Smooth muscle cell (in vitro differentiated cells): ENCODE measurements at regions not wholly inside any gene's neighbourhood (a gene's known extent, or its start where the extent isn't known, plus 50 kb on each side); places are given as distances from the start of the nearest gene placed in this dataset.

Experiments used
- DNase-seq: peaks from one replicate; lab custom pipeline; 2025; ENCODE audit not compliant: unreplicated experiment; lab: John Stamatoyannopoulos, UW
- H2AFZ ChIP-seq: fragments of 200-600 bp; sonication (generic); 2 replicates; pipeline ENCODE4 v1.6.0; 2016; ENCODE audit warnings: antibody characterized with exemption, low read depth, mild to moderate bottlenecking
- H3F3A ChIP-seq: fragments of 200-600 bp; sonication (generic); 2 replicates; pipeline ENCODE4 v1.6.0; 2017; ENCODE audit warnings: antibody characterized with exemption, low read depth
- H3K27ac ChIP-seq: fragments of 200-600 bp; sonication (generic); 2 replicates; pipeline ENCODE4 v1.5.1; 2016; ENCODE audit warnings: low read depth, mild to moderate bottlenecking
- H3K27me3 ChIP-seq: fragments of 200-600 bp; sonication (generic); 2 replicates; pipeline ENCODE4 v1.6.1; 2016; ENCODE audit warnings: low read depth, mild to moderate bottlenecking
- H3K36me3 ChIP-seq: fragments of 200-600 bp; sonication (generic); 2 replicates; pipeline ENCODE4 v1.5.1; 2016; ENCODE audit warnings: low read depth
- H3K4me1 ChIP-seq: fragments of 200-600 bp; sonication (generic); 2 replicates; pipeline ENCODE4 v1.5.1; 2016; ENCODE audit warnings: low read depth
- H3K4me2 ChIP-seq: fragments of 200-600 bp; sonication (generic); 2 replicates; pipeline ENCODE4 v1.6.0; 2016; ENCODE audit warnings: mild to moderate bottlenecking
- H3K4me3 ChIP-seq: fragments of 200-600 bp; sonication (generic); 2 replicates; pipeline ENCODE4 v1.5.1; 2016; ENCODE audit warnings: mild to moderate bottlenecking
- H3K79me2 ChIP-seq: fragments of 200-600 bp; sonication (generic); 2 replicates; pipeline ENCODE4 v1.6.0; 2016; ENCODE audit warnings: low read depth, mild to moderate bottlenecking
- H3K9ac ChIP-seq: fragments of 200-600 bp; sonication (generic); 2 replicates; pipeline ENCODE4 v1.6.0; 2016; ENCODE audit warnings: low read depth
- H3K9me3 ChIP-seq: fragments of 200-600 bp; sonication (generic); replicated peaks from 2 replicates; pipeline ENCODE4 v1.5.1; 2016; ENCODE audit warnings: low read depth
- H4K20me1 ChIP-seq: fragments of 200-600 bp; sonication (generic); 2 replicates; pipeline ENCODE4 v1.6.0; 2016; ENCODE audit warnings: low read depth
- CTCF ChIP-seq: fragments of 200-600 bp; sonication (generic); IDR thresholded peaks from 2 replicates; pipeline ENCODE4 v1.5.1; 2017; ENCODE audit warnings: borderline replicate concordance, mild to moderate bottlenecking, antibody characterized with exemption; ENCODE audit not compliant: insufficient read depth, poor library complexity, severe bottlenecking
- WGBS: methylation state at CpG from one replicate; pipeline ENCODE4 v1.1.7; 2016; ENCODE audit warnings: low lambda C conversion rate; 5-methylcytosine and 5-hydroxymethylcytosine counted together

GRCh38 chr15:31273258-31273941 lies 53.2 kb upstream of the KLF13 start:
- no peak overlapping the region for H3K4me3 ChIP-seq
- no peak for DNase-seq
- peak overlapping the region; percentile 59 for H2AFZ ChIP-seq
- peak overlapping the region; percentile 43 for H3K27ac ChIP-seq
- H3K79me2 ChIP-seq, result no peaks in the 10 kb centered on the region
- no peaks in the 10 kb centered on the region for H3K9me3 ChIP-seq
- H3K4me2 ChIP-seq, result no peak overlapping the region
- H3K4me1 ChIP-seq, result peaks cover 4% of the 10 kb centered on the region
- H3K27me3 ChIP-seq, result no peaks in the 10 kb centered on the region
- WGBS, result 59% methylated on average over 20 of the region's 20 CpGs
- H3K36me3 ChIP-seq, result no peaks in the 10 kb centered on the region
- no peaks in the 10 kb centered on the region for H4K20me1 ChIP-seq
- TF ChIP-seq CTCF, result no peak
- no peak overlapping the region for H3K9ac ChIP-seq
- peaks cover 4% of the 10 kb centered on the region for H3F3A ChIP-seq

DNA sequence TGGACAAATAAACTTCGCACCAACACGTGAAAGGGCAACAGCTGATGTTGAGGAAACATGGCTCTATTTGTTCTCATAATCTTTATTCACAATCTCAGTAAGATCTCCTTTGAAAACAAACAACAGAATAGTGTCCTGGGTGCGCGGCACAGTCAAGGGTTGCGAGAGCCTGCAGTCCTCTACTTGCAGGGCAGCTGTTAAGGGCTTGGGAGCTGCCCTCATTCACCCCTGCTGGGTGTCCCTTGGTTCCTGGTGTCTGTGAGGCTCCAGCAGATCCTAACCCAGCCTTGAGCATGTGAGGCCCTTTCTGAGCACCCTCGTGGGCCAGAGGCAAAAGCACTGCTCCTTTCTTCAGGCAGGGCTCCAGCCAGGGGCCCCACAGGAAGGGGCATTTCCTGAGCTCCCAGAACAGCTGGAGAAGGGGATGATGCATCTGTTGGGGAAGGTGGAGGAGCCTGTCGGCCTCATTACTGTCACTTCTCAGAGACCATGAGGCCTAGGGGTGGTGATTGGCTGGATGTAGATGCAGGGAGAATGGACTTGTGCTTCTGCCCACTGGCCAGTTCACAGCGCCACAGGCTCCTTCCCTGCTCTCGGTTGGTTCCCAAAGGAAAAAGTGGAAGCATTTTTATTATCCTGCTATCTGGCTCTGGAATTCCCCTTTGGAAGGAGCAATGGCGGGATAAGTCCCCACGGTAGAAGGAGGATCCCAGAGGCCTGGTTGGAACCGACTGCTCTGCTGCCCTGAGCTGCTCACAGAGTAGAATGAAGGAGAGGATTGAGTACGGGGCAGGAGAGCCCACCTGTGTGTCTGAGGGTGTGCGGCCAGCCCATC lies 51.9 kb upstream of the KLF13 start:
- no peaks in the 10 kb centered on the region for H4K20me1 ChIP-seq
- H3K36me3 ChIP-seq, result no peaks in the 10 kb centered on the region
- no peak for TF ChIP-seq CTCF
- H3F3A ChIP-seq, result peaks cover 4% of the 10 kb centered on the region
- no peaks in the 10 kb centered on the region for H3K9me3 ChIP-seq
- H3K27ac ChIP-seq, result peak overlapping the region; percentile 31
- no peak overlapping the region for H3K4me3 ChIP-seq
- no peak overlapping the region for H3K4me2 ChIP-seq
- H2AFZ ChIP-seq, result peak overlapping the region; percentile 55
- no peak overlapping the region for H3K9ac ChIP-seq
- H3K79me2 ChIP-seq, result no peaks in the 10 kb centered on the region
- DNase-seq, result no peak
- no peaks in the 10 kb centered on the region for H3K27me3 ChIP-seq
- H3K4me1 ChIP-seq, result peaks cover 4% of the 10 kb centered on the region
- WGBS, result 63% methylated on average over 14 of the region's 14 CpGs

GRCh38 chr15:31275331-31276262 lies 51.0 kb upstream of the KLF13 start:
- H3K4me3 ChIP-seq, result no peak overlapping the region
- WGBS, result 95% methylated on average over 17 of the region's 17 CpGs
- H3K4me2 ChIP-seq, result no peak overlapping the region
- H3K27ac ChIP-seq, result no peak overlapping the region
- H3K36me3 ChIP-seq, result no peaks in the 10 kb centered on the region
- no peak for DNase-seq
- TF ChIP-seq CTCF, result no peak
- H2AFZ ChIP-seq, result no peak overlapping the region
- H4K20me1 ChIP-seq, result no peaks in the 10 kb centered on the region
- peaks cover 4% of the 10 kb centered on the region for H3F3A ChIP-seq
- H3K27me3 ChIP-seq, result no peaks in the 10 kb centered on the region
- no peaks in the 10 kb centered on the region for H3K79me2 ChIP-seq
- peaks cover 4% of the 10 kb centered on the region for H3K4me1 ChIP-seq
- no peak overlapping the region for H3K9ac ChIP-seq
- H3K9me3 ChIP-seq, result no peaks in the 10 kb centered on the region
